DND-41 (cell line): ENCODE measurements at regions not wholly inside any gene's neighbourhood (a gene's known extent, or its start where the extent isn't known, plus 50 kb on each side); places are given as distances from the start of the nearest gene placed in this dataset.

Source experiments
- ATAC-seq: fragments of 200-7000 bp; cut with Tn5 transposase; 3 replicates; pipeline ENCODE4 v1.9.1; 2021; ENCODE audit warnings: low read depth; ENCODE audit not compliant: insufficient read depth
- DNase-seq: peaks from one replicate; pipeline ENCODE4 v3.0.0-alpha.2; 2020
- H2AFZ ChIP-seq: 2 replicates; pipeline ENCODE4 v1.6.0; 2012; ENCODE audit warnings: low read depth, low read length
- H3K27ac ChIP-seq: 2 replicates; pipeline ENCODE4 v1.5.1; 2012; ENCODE audit warnings: low read length, inconsistent platforms
- H3K27me3 ChIP-seq: fragments of 200-600 bp; sonication (generic); 2 replicates; pipeline ENCODE4 v1.6.0; 2012; ENCODE audit warnings: low read length, mild to moderate bottlenecking, inconsistent platforms; ENCODE audit not compliant: insufficient read depth, poor library complexity
- H3K36me3 ChIP-seq: 2 replicates; pipeline ENCODE4 v1.5.1; 2012; ENCODE audit warnings: low read length, inconsistent platforms; ENCODE audit not compliant: insufficient read depth
- H3K4me1 ChIP-seq: 2 replicates; pipeline ENCODE4 v1.5.1; 2012; ENCODE audit warnings: mild to moderate bottlenecking, low read length; ENCODE audit not compliant: insufficient read depth
- H3K4me2 ChIP-seq: 2 replicates; pipeline ENCODE4 v1.6.0; 2012; ENCODE audit warnings: mild to moderate bottlenecking, moderate library complexity, low read length, inconsistent platforms; ENCODE audit not compliant: insufficient read depth
- H3K4me3 ChIP-seq, 2 experiments: fragments of 200-600 bp in 1 of 2; shearing (Covaris generic) in 1 of 2; 2 replicates each; pipeline ENCODE4 v1.5.1; 2012 to 2016; ENCODE audit warnings: inconsistent platforms in 2 of 2, low read length in 2 of 2, mild to moderate bottlenecking in 2 of 2, low read depth in 1 of 2, moderate library complexity in 1 of 2
- H3K79me2 ChIP-seq: 2 replicates; pipeline ENCODE4 v1.6.0; 2012; ENCODE audit warnings: low read length, inconsistent platforms; ENCODE audit not compliant: insufficient read depth
- H3K9ac ChIP-seq: 2 replicates; pipeline ENCODE4 v1.6.0; 2012; ENCODE audit warnings: low read depth, mild to moderate bottlenecking, inconsistent platforms, low read length, moderate library complexity
- H3K9me3 ChIP-seq: 2 replicates; pipeline ENCODE4 v1.5.1; 2012; ENCODE audit warnings: low read length, moderate library complexity, mild to moderate bottlenecking, inconsistent platforms; ENCODE audit not compliant: insufficient read depth, severe bottlenecking
- H4K20me1 ChIP-seq: 2 replicates; pipeline ENCODE4 v1.6.0; 2012; ENCODE audit warnings: low read length; ENCODE audit not compliant: insufficient read depth
- EZH2 ChIP-seq: IDR thresholded peaks from 3 replicates; pipeline ENCODE4 v1.6.1; 2012; ENCODE audit warnings: borderline replicate concordance, low read depth, mild to moderate bottlenecking, moderate library complexity, low read length, inconsistent platforms; ENCODE audit not compliant: severe bottlenecking
- TF ChIP-seq, protein P1 (sequence below): IDR thresholded peaks from 2 replicates; pipeline ENCODE4 v1.5.1; 2012; ENCODE audit warnings: borderline replicate concordance, low read length, moderate library complexity, mild to moderate bottlenecking; ENCODE audit not compliant: poor library complexity, severe bottlenecking; ENCODE audit errors: extremely low read depth

- Histone ChIP-seq H3K27me3 (no peaks in the 10 kb centered on the region), H4K20me1 (no peaks in the 10 kb centered on the region)
- TF ChIP-seq, protein P1, sequence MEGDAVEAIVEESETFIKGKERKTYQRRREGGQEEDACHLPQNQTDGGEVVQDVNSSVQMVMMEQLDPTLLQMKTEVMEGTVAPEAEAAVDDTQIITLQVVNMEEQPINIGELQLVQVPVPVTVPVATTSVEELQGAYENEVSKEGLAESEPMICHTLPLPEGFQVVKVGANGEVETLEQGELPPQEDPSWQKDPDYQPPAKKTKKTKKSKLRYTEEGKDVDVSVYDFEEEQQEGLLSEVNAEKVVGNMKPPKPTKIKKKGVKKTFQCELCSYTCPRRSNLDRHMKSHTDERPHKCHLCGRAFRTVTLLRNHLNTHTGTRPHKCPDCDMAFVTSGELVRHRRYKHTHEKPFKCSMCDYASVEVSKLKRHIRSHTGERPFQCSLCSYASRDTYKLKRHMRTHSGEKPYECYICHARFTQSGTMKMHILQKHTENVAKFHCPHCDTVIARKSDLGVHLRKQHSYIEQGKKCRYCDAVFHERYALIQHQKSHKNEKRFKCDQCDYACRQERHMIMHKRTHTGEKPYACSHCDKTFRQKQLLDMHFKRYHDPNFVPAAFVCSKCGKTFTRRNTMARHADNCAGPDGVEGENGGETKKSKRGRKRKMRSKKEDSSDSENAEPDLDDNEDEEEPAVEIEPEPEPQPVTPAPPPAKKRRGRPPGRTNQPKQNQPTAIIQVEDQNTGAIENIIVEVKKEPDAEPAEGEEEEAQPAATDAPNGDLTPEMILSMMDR = no peak
- no peak for TF ChIP-seq EZH2
Observed at GRCh38 chr3:59430341-59430740, 380.5 kb upstream of the CFAP20DC start.

DNA sequence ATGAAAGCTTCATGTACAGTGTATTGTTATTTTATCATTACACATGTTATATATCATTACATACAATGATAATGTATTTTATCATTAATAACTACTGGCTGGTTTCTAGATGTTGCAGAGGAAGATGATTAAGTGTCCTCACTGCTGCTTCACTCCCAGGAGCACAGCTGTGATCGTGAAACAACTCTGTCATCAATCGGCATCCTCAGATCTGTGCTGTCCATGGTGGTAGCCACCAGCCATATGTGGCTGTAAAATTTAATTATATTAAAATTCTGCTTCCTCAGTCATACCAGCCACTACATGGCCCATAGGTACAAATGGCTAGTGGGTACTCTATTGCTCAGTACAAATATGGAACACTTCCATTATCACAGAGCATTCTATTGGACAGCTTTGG lies 379.4 kb upstream of the CFAP20DC start:
- TF ChIP-seq, protein P1 = no peak
- no peak for TF ChIP-seq EZH2
- Histone ChIP-seq H3K4me3 (no peak overlapping the region), H3K4me2 (no peak overlapping the region), H3K27me3 (no peaks in the 10 kb centered on the region), H3K4me1 (0 out of 2 replicates have a peak, but pooled peaks cover 5% of the 10 kb centered on the region), H3K79me2 (no peaks in the 10 kb centered on the region), H3K36me3 (no peaks in the 10 kb centered on the region), H3K9ac (no peak overlapping the region), H2AFZ (no peak overlapping the region), H3K27ac (no peak overlapping the region), H4K20me1 (no peaks in the 10 kb centered on the region), H3K9me3 (no peaks in the 10 kb centered on the region)
- ATAC-seq (no peak), DNase-seq (no peak)

More at GRCh38 chr3:59430341-59430740, 380.5 kb upstream of the CFAP20DC start:
- no peaks in the 10 kb centered on the region for H3K79me2 ChIP-seq
- H3K4me1 ChIP-seq = 0 out of 2 replicates have a peak, but pooled peaks cover 5% of the 10 kb centered on the region
- H3K36me3 ChIP-seq = no peaks in the 10 kb centered on the region
- H3K9ac ChIP-seq = no peak overlapping the region
- H3K4me3 ChIP-seq = no peak overlapping the region
- no peak overlapping the region for H2AFZ ChIP-seq
- H3K27ac ChIP-seq = no peak overlapping the region
- DNase-seq (no peak), ATAC-seq (no peak)
- H3K9me3 ChIP-seq = no peaks in the 10 kb centered on the region
- H3K4me2 ChIP-seq = no peak overlapping the region

DNA sequence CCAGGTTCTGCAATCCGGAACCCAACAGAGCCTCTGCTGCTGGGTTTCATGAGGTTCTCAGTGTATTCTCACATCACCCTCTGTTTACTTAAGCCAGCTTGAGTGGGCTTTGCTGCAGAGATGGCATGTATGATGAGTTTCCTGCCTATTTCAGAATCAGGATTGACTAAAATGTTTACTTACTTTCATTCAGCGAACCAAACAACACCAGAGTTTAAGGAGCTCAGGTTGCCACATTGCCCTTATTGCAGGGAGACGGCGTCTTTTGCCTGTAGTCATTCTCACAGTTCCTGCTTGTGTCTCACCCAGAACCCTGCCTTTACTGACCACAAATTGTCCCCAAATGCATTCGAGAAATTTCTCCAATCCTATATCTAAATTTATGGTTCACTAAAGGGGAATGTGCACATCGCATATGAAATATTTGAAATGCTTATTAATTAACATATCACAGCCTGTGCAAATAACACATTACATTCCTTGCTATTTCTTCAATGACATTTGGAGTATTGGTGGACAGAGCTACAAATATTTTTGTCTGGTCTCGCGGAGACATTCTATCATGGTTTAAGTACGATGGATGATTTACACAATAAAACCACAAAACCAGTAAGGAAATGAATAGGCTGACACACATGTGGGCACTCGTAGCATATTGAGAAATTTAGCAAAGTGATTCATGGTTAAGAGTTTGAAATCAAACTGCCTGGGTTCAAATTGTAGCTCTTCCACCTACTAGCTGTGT lies 377.2 kb upstream of the CFAP20DC start:
- no peak overlapping the region for H3K27ac ChIP-seq
- H4K20me1 ChIP-seq = no peaks in the 10 kb centered on the region
- no peak overlapping the region for H3K9ac ChIP-seq
- TF ChIP-seq, protein P1 = no peak
- TF ChIP-seq EZH2 = no peak
- ATAC-seq (no peak), DNase-seq (no peak)
- H3K9me3 ChIP-seq = no peaks in the 10 kb centered on the region
- no peaks in the 10 kb centered on the region for H3K27me3 ChIP-seq
- no peaks in the 10 kb centered on the region for H3K79me2 ChIP-seq
- no peaks in the 10 kb centered on the region for H3K36me3 ChIP-seq
- H3K4me1 ChIP-seq = 0 out of 2 replicates have a peak, but pooled peaks cover 5% of the 10 kb centered on the region
- no peak overlapping the region for H3K4me2 ChIP-seq
- no peak overlapping the region for H2AFZ ChIP-seq
- H3K4me3 ChIP-seq = no peak overlapping the region
